GM12878 (cell line): ENCODE measurements at regions not wholly inside any gene's neighbourhood (a gene's known extent, or its start where the extent isn't known, plus 50 kb on each side); places are given as distances from the start of the nearest gene placed in this dataset.

Experiments
- GATAD2B ChIP-seq: fragments of 450-650 bp; conservative IDR thresholded peaks from 2 replicates; pipeline ENCODE4 v1.6.1; 2017; ENCODE audit warnings: low read depth, mild to moderate bottlenecking, moderate library complexity
- HDAC2 ChIP-seq: fragments of 200-600 bp; sonication (generic); IDR thresholded peaks from 2 replicates; pipeline ENCODE4 v1.6.1; 2017
- KLF5 ChIP-seq: fragments of 450-650 bp; IDR thresholded peaks from 2 replicates; pipeline ENCODE4 v1.6.1; 2014; ENCODE audit warnings: mild to moderate bottlenecking; ENCODE audit not compliant: partially characterized antibody
- POLR2AphosphoS2 ChIP-seq: IDR thresholded peaks from 2 replicates; pipeline ENCODE4 v1.6.1; 2011; ENCODE audit warnings: low read depth, mild to moderate bottlenecking, low read length, improper control_type of control experiment, moderate library complexity
- SIN3A ChIP-seq: IDR thresholded peaks from 2 replicates; pipeline ENCODE4 v1.6.1; 2012; ENCODE audit warnings: low read depth, low read length, improper control_type of control experiment
- SREBF1 ChIP-seq: IDR thresholded peaks from 2 replicates; pipeline ENCODE4 v1.6.1; 2012; ENCODE audit warnings: mild to moderate bottlenecking, low read length
- TCF12 ChIP-seq: IDR thresholded peaks from 2 replicates; pipeline ENCODE4 v1.6.1; 2011; ENCODE audit warnings: low read depth, mild to moderate bottlenecking, low read length
- ZBED1 ChIP-seq: IDR thresholded peaks from 2 replicates; pipeline ENCODE4 v1.6.1; 2016; ENCODE audit warnings: borderline replicate concordance
- ZNF207 ChIP-seq: fragments of 450-650 bp; IDR thresholded peaks from 2 replicates; pipeline ENCODE4 v1.6.1; 2014; ENCODE audit warnings: antibody characterized with exemption, mild to moderate bottlenecking, borderline replicate concordance
- ZNF217 ChIP-seq: fragments of 450-650 bp; IDR thresholded peaks from 2 replicates; pipeline ENCODE4 v1.6.1; 2017; ENCODE audit warnings: antibody characterized with exemption, mild to moderate bottlenecking
- TF ChIP-seq, protein P1 (sequence below): IDR thresholded peaks from 2 replicates; pipeline ENCODE4 v1.6.1; 2011; ENCODE audit warnings: borderline replicate concordance, low read depth, mild to moderate bottlenecking, moderate library complexity, low read length; ENCODE audit not compliant: insufficient read depth, poor library complexity, severe bottlenecking
- TF ChIP-seq, protein P2 (sequence below), 3 experiments: IDR thresholded peaks in 2 of 3; conservative IDR thresholded peaks in 1 of 3; 2 replicates each; pipeline ENCODE4 v1.5.1; 2011; ENCODE audit warnings: low read depth in 3 of 3, low read length in 3 of 3, mild to moderate bottlenecking in 3 of 3, control low read depth in 2 of 3, moderate library complexity in 2 of 3, inconsistent platforms in 1 of 3, mixed read lengths in 1 of 3; ENCODE audit not compliant: control insufficient read depth in 2 of 3, insufficient read depth in 1 of 3; ENCODE audit errors: extremely low read depth in 1 of 3
- TF ChIP-seq, protein P3 (sequence below): fragments of 450-650 bp; IDR thresholded peaks from 2 replicates; pipeline ENCODE4 v1.6.1; 2017; ENCODE audit warnings: mild to moderate bottlenecking, moderate library complexity
- TF ChIP-seq, protein P4 (sequence below): fragments of 450-650 bp; formaldehyde crosslinking; IDR thresholded peaks from 2 replicates; pipeline ENCODE4 v1.4.0; 2022; ENCODE audit warnings: mild to moderate bottlenecking, moderate library complexity
- TF ChIP-seq, protein P5 (sequence below): fragments of 450-650 bp; IDR thresholded peaks from 2 replicates; pipeline ENCODE4 v1.6.1; 2017; ENCODE audit warnings: borderline replicate concordance
- TF ChIP-seq, protein P6 (sequence below): fragments of 450-650 bp; IDR thresholded peaks from 2 replicates; pipeline ENCODE4 v1.6.1; 2017; ENCODE audit warnings: mild to moderate bottlenecking, low read depth, inconsistent platforms; ENCODE audit not compliant: poor library complexity, severe bottlenecking

DNA sequence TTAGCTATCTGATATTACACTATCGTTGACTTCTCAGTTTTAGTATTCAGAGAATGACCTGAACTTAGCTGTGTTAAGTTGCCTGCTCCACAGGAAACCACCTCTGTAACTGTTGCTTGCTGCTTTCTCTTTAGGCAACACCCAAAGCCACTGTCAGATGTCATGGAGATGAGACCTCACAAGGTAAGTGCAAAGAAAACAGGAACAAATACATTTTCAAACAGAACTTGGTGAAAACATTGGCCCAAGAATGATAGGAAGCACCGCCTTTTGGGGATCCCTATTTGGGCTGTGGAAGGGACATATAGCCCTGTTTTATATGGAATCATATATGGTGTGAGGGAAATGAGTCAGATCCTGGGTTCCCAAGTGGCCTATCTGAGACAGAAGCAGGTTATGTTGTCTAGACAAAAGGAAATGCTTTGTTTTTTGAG lies 143.4 kb downstream of the UBE2E3 start (continued):
- TF ChIP-seq ZBED1: peak; percentile 59; the same call in 1 of the 2 replicates
- TF ChIP-seq SREBF1: no peak
- TF ChIP-seq SIN3A: no peak
- TF ChIP-seq, protein P1, sequence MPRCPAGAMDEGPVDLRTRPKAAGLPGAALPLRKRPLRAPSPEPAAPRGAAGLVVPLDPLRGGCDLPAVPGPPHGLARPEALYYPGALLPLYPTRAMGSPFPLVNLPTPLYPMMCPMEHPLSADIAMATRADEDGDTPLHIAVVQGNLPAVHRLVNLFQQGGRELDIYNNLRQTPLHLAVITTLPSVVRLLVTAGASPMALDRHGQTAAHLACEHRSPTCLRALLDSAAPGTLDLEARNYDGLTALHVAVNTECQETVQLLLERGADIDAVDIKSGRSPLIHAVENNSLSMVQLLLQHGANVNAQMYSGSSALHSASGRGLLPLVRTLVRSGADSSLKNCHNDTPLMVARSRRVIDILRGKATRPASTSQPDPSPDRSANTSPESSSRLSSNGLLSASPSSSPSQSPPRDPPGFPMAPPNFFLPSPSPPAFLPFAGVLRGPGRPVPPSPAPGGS: peak; percentile 12
- TF ChIP-seq, protein P2, sequence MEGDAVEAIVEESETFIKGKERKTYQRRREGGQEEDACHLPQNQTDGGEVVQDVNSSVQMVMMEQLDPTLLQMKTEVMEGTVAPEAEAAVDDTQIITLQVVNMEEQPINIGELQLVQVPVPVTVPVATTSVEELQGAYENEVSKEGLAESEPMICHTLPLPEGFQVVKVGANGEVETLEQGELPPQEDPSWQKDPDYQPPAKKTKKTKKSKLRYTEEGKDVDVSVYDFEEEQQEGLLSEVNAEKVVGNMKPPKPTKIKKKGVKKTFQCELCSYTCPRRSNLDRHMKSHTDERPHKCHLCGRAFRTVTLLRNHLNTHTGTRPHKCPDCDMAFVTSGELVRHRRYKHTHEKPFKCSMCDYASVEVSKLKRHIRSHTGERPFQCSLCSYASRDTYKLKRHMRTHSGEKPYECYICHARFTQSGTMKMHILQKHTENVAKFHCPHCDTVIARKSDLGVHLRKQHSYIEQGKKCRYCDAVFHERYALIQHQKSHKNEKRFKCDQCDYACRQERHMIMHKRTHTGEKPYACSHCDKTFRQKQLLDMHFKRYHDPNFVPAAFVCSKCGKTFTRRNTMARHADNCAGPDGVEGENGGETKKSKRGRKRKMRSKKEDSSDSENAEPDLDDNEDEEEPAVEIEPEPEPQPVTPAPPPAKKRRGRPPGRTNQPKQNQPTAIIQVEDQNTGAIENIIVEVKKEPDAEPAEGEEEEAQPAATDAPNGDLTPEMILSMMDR (IDR thresholded peaks at IDR 0.05 in 2 of 3, conservative IDR thresholded peaks at IDR 0.05 in 1 of 3; ENCODE audit: control insufficient read depth in 2 of 3, extremely low read depth in 1 of 3, insufficient read depth in 1 of 3, low read depth in 3 of 3, low read length in 3 of 3): no peak
- TF ChIP-seq, protein P3, sequence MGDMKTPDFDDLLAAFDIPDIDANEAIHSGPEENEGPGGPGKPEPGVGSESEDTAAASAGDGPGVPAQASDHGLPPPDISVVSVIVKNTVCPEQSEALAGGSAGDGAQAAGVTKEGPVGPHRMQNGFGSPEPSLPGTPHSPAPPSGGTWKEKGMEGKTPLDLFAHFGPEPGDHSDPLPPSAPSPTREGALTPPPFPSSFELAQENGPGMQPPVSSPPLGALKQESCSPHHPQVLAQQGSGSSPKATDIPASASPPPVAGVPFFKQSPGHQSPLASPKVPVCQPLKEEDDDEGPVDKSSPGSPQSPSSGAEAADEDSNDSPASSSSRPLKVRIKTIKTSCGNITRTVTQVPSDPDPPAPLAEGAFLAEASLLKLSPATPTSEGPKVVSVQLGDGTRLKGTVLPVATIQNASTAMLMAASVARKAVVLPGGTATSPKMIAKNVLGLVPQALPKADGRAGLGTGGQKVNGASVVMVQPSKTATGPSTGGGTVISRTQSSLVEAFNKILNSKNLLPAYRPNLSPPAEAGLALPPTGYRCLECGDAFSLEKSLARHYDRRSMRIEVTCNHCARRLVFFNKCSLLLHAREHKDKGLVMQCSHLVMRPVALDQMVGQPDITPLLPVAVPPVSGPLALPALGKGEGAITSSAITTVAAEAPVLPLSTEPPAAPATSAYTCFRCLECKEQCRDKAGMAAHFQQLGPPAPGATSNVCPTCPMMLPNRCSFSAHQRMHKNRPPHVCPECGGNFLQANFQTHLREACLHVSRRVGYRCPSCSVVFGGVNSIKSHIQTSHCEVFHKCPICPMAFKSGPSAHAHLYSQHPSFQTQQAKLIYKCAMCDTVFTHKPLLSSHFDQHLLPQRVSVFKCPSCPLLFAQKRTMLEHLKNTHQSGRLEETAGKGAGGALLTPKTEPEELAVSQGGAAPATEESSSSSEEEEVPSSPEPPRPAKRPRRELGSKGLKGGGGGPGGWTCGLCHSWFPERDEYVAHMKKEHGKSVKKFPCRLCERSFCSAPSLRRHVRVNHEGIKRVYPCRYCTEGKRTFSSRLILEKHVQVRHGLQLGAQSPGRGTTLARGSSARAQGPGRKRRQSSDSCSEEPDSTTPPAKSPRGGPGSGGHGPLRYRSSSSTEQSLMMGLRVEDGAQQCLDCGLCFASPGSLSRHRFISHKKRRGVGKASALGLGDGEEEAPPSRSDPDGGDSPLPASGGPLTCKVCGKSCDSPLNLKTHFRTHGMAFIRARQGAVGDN: no peak
- no peak for TF ChIP-seq TCF12
- no peak for TF ChIP-seq KLF5
- no peak for TF ChIP-seq ZNF207
- TF ChIP-seq, protein P4, sequence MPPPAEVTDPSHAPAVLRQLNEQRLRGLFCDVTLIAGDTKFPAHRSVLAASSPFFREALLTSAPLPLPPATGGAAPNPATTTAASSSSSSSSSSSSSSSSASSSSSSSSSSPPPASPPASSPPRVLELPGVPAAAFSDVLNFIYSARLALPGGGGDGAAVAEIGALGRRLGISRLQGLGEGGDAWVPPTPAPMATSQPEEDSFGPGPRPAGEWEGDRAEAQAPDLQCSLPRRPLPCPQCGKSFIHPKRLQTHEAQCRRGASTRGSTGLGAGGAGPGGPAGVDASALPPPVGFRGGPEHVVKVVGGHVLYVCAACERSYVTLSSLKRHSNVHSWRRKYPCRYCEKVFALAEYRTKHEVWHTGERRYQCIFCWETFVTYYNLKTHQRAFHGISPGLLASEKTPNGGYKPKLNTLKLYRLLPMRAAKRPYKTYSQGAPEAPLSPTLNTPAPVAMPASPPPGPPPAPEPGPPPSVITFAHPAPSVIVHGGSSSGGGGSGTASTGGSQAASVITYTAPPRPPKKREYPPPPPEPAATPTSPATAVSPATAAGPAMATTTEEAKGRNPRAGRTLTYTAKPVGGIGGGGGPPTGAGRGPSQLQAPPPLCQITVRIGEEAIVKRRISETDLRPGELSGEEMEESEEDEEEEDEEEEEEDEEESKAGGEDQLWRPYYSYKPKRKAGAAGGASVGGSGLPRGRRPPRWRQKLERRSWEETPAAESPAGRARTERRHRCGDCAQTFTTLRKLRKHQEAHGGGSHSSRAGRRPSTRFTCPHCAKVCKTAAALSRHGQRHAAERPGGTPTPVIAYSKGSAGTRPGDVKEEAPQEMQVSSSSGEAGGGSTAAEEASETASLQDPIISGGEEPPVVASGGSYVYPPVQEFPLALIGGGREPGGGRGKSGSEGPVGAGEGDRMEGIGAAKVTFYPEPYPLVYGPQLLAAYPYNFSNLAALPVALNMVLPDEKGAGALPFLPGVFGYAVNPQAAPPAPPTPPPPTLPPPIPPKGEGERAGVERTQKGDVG: no peak
- no peak for TF ChIP-seq GATAD2B
- TF ChIP-seq, protein P5, sequence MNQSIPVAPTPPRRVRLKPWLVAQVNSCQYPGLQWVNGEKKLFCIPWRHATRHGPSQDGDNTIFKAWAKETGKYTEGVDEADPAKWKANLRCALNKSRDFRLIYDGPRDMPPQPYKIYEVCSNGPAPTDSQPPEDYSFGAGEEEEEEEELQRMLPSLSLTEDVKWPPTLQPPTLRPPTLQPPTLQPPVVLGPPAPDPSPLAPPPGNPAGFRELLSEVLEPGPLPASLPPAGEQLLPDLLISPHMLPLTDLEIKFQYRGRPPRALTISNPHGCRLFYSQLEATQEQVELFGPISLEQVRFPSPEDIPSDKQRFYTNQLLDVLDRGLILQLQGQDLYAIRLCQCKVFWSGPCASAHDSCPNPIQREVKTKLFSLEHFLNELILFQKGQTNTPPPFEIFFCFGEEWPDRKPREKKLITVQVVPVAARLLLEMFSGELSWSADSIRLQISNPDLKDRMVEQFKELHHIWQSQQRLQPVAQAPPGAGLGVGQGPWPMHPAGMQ: no peak
- TF ChIP-seq, protein P6, sequence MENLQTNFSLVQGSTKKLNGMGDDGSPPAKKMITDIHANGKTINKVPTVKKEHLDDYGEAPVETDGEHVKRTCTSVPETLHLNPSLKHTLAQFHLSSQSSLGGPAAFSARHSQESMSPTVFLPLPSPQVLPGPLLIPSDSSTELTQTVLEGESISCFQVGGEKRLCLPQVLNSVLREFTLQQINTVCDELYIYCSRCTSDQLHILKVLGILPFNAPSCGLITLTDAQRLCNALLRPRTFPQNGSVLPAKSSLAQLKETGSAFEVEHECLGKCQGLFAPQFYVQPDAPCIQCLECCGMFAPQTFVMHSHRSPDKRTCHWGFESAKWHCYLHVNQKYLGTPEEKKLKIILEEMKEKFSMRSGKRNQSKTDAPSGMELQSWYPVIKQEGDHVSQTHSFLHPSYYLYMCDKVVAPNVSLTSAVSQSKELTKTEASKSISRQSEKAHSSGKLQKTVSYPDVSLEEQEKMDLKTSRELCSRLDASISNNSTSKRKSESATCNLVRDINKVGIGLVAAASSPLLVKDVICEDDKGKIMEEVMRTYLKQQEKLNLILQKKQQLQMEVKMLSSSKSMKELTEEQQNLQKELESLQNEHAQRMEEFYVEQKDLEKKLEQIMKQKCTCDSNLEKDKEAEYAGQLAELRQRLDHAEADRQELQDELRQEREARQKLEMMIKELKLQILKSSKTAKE: peak; percentile 74
- TF ChIP-seq POLR2AphosphoS2: no peak
- no peak for TF ChIP-seq HDAC2
- TF ChIP-seq ZNF217: no peak
